ENCODE measurements at regions not wholly inside any gene's neighbourhood (a gene's known extent, or its start where the extent isn't known, plus 50 kb on each side); places are given as distances from the start of the nearest gene placed in this dataset.

GRCh38 chr3:161863775-161864174 lies 367.2 kb downstream of the OTOL1 start:
- H3K36me3 ChIP-seq (ENCODE audit: control insufficient read depth, insufficient read depth, low read length): no peaks in the 10 kb centered on the region
- TF ChIP-seq, protein P1, sequence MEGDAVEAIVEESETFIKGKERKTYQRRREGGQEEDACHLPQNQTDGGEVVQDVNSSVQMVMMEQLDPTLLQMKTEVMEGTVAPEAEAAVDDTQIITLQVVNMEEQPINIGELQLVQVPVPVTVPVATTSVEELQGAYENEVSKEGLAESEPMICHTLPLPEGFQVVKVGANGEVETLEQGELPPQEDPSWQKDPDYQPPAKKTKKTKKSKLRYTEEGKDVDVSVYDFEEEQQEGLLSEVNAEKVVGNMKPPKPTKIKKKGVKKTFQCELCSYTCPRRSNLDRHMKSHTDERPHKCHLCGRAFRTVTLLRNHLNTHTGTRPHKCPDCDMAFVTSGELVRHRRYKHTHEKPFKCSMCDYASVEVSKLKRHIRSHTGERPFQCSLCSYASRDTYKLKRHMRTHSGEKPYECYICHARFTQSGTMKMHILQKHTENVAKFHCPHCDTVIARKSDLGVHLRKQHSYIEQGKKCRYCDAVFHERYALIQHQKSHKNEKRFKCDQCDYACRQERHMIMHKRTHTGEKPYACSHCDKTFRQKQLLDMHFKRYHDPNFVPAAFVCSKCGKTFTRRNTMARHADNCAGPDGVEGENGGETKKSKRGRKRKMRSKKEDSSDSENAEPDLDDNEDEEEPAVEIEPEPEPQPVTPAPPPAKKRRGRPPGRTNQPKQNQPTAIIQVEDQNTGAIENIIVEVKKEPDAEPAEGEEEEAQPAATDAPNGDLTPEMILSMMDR (IDR thresholded peaks at IDR 0.05): no peak
- no peaks in the 10 kb centered on the region for H3K9me3 ChIP-seq (ENCODE audit: control insufficient read depth, low read length)
- H3K9ac ChIP-seq: no peak overlapping the region
- no peak overlapping the region for H3K27ac ChIP-seq
- no peaks in the 10 kb centered on the region for H3K79me2 ChIP-seq
- H3K27me3 ChIP-seq (ENCODE audit: control insufficient read depth, insufficient read depth, low read length): no peaks in the 10 kb centered on the region
- no peaks in the 10 kb centered on the region for H3K4me1 ChIP-seq
- no peak overlapping the region for H2AFZ ChIP-seq
- no peak overlapping the region for H3K4me2 ChIP-seq (ENCODE audit: low read length)
- H3K4me3 ChIP-seq (ENCODE audit: low read depth, low read length): no peak overlapping the region

DNA sequence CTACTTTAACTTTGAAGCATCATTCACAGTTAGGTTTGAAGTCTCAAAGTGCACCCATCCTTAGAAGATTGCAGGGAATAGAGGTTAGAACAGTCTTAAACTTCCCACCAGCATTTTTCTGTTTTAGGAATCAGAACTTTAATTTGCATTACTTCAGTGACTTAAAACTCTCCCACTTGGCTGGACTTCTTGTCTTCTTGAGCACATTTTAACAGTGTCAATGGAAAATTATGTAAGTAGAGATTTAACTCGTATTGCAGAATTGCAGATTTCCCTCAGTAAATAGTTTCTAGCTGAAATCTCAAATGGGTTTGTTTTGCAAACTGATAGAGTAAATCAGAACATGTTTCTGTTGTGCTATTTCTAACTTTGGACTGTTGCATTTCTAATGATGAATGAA lies 369.6 kb downstream of the OTOL1 start:
- Histone ChIP-seq H3K9ac (no peak overlapping the region), H3K27me3 (ENCODE audit: control insufficient read depth, insufficient read depth, low read length) (no peaks in the 10 kb centered on the region), H3K9me3 (ENCODE audit: control insufficient read depth, low read length) (no peaks in the 10 kb centered on the region), H3K4me2 (ENCODE audit: low read length) (no peak overlapping the region), H3K79me2 (no peaks in the 10 kb centered on the region), H2AFZ (no peak overlapping the region), H3K27ac (no peak overlapping the region), H3K4me3 (ENCODE audit: low read depth, low read length) (no peak overlapping the region), H3K36me3 (ENCODE audit: control insufficient read depth, insufficient read depth, low read length) (no peaks in the 10 kb centered on the region), H3K4me1 (no peaks in the 10 kb centered on the region)
- TF ChIP-seq, protein P1 (IDR thresholded peaks at IDR 0.05): no peak

- Histone ChIP-seq H3K9me3 (ENCODE audit: control insufficient read depth, low read length) (no peaks in the 10 kb centered on the region), H3K4me2 (ENCODE audit: low read length) (no peak overlapping the region), H3K9ac (no peak overlapping the region), H3K27ac (no peak overlapping the region), H3K27me3 (ENCODE audit: control insufficient read depth, insufficient read depth, low read length) (no peaks in the 10 kb centered on the region), H3K4me3 (ENCODE audit: low read depth, low read length) (no peak overlapping the region), H2AFZ (no peak overlapping the region), H3K4me1 (no peaks in the 10 kb centered on the region), H3K79me2 (no peaks in the 10 kb centered on the region), H3K36me3 (ENCODE audit: control insufficient read depth, insufficient read depth, low read length) (no peaks in the 10 kb centered on the region)
- TF ChIP-seq, protein P1 (IDR thresholded peaks at IDR 0.05): no peak
These were observed 378.9 kb downstream of the OTOL1 start for GRCh38 chr3:161875483-161875882.

DNA sequence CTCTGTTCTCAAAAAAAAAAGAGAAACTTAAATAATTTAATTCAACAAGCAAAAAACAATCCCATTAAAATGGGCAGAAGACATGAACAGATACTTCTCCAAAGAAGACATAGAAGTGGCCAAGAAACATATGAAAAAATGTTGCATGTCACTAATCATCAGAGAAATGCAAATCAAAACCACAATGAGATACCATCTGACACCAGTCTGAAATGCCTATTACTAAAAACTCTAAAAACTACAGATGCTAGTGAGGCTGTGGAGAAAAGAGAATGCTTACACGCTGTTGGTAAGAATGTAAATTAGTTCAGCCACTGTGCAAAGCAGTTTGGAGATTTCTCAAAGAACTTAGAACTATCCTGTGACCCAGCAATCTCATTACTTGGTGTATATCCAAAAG lies 382.9 kb downstream of the OTOL1 start:
- Histone ChIP-seq H3K4me3 (ENCODE audit: low read depth, low read length) (no peak overlapping the region), H3K79me2 (no peaks in the 10 kb centered on the region), H3K4me2 (ENCODE audit: low read length) (no peak overlapping the region), H3K36me3 (ENCODE audit: control insufficient read depth, insufficient read depth, low read length) (no peaks in the 10 kb centered on the region), H3K9me3 (ENCODE audit: control insufficient read depth, low read length) (no peaks in the 10 kb centered on the region), H2AFZ (no peak overlapping the region), H3K27ac (no peak overlapping the region), H3K9ac (no peak overlapping the region), H3K4me1 (no peaks in the 10 kb centered on the region), H3K27me3 (ENCODE audit: control insufficient read depth, insufficient read depth, low read length) (no peaks in the 10 kb centered on the region)
- TF ChIP-seq, protein P1 (IDR thresholded peaks at IDR 0.05): no peak

DNA sequence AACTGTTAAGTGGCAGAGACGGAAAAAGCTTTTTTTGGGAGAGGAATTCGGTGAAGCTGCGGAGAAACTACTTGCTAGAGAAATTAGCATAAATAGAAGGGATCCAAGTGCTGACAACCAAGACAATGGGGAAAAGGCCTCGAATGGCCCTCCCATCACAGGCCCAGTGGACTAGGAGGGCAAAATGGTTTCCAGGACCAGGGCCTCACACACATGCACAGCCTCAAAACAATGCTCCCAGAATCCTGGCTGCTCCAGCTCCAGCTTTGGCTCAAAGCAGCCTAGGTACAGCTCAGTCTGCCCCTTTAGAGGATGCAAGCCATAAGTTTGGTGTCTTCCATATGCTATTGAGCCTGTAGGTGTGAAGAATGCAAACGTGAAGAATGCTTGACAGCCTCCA lies 388.2 kb downstream of the OTOL1 start:
- no peaks in the 10 kb centered on the region for H3K4me1 ChIP-seq
- no peak overlapping the region for H3K27ac ChIP-seq
- no peaks in the 10 kb centered on the region for H3K9me3 ChIP-seq (ENCODE audit: control insufficient read depth, low read length)
- no peaks in the 10 kb centered on the region for H3K27me3 ChIP-seq (ENCODE audit: control insufficient read depth, insufficient read depth, low read length)
- H3K79me2 ChIP-seq: no peaks in the 10 kb centered on the region
- no peaks in the 10 kb centered on the region for H3K36me3 ChIP-seq (ENCODE audit: control insufficient read depth, insufficient read depth, low read length)
- H3K4me3 ChIP-seq (ENCODE audit: low read depth, low read length): no peak overlapping the region
- no peak overlapping the region for H3K9ac ChIP-seq
- TF ChIP-seq, protein P1 (IDR thresholded peaks at IDR 0.05): no peak
- no peak overlapping the region for H3K4me2 ChIP-seq (ENCODE audit: low read length)
- H2AFZ ChIP-seq: no peak overlapping the region

Data from parathyroid adenoma (tissue), 2 donors.